ENCODE measurements at regions not wholly inside any gene's neighbourhood (a gene's known extent, or its start where the extent isn't known, plus 50 kb on each side); places are given as distances from the start of the nearest gene placed in this dataset.

GRCh38 chr1:192066202-192066601, 92.1 kb upstream of the RGS18 start:
- Histone ChIP-seq H3K9me3 (no peaks in the 10 kb centered on the region), H3K36me3 (no peaks in the 10 kb centered on the region), H3K4me1 (no peaks in the 10 kb centered on the region), H3K27ac (no peak overlapping the region), H3K27me3 (replicated peaks in 1 of 7) (no peaks in the 10 kb centered on the region), H3K4me3 (no peak overlapping the region)
- WGBS, 5 donors, result 66 to 83% (median 77%) methylated on average over 4 of the region's 4 CpGs
- intact Hi-C loops (cut with DNase I; ENCODE audit: low total_unique reads), result no loop called here
- no peak for DNase-seq
- TF ChIP-seq CTCF (IDR thresholded peaks at IDR 0.05 in 8 of 11, conservative IDR thresholded peaks at IDR 0.05 in 3 of 11), result no peak
- no peak for TF ChIP-seq POLR2A (IDR thresholded peaks at IDR 0.05)
- TF ChIP-seq POLR2AphosphoS5 (IDR thresholded peaks at IDR 0.05), result no peak

GRCh38 chr1:192067360-192067759, 90.9 kb upstream of the RGS18 start:
- DNase-seq, result no peak
- Histone ChIP-seq H3K4me3 (no peak overlapping the region), H3K36me3 (no peaks in the 10 kb centered on the region), H3K27ac (no peak overlapping the region), H3K9me3 (no peaks in the 10 kb centered on the region), H3K4me1 (no peaks in the 10 kb centered on the region), H3K27me3 (replicated peaks in 1 of 7) (no peaks in the 10 kb centered on the region)
- intact Hi-C loops (cut with DNase I; ENCODE audit: low total_unique reads), result no loop called here
- 57 to 69% (median 62%) methylated on average over 3 of the region's 3 CpGs for WGBS, 5 donors
- TF ChIP-seq POLR2AphosphoS5 (IDR thresholded peaks at IDR 0.05) (no peak), POLR2A (IDR thresholded peaks at IDR 0.05) (no peak), CTCF (IDR thresholded peaks at IDR 0.05 in 8 of 11, conservative IDR thresholded peaks at IDR 0.05 in 3 of 11) (no peak)

- H3K4me1 ChIP-seq, result no peaks in the 10 kb centered on the region
- no peak overlapping the region for H3K4me3 ChIP-seq
- intact Hi-C loops (cut with DNase I; ENCODE audit: low total_unique reads), result no loop called here
- no peak overlapping the region for H3K27ac ChIP-seq
- H3K27me3 ChIP-seq (replicated peaks in 1 of 7), result no peaks in the 10 kb centered on the region
- TF ChIP-seq POLR2AphosphoS5 (IDR thresholded peaks at IDR 0.05) (no peak), CTCF (IDR thresholded peaks at IDR 0.05 in 8 of 11, conservative IDR thresholded peaks at IDR 0.05 in 3 of 11) (no peak)
- 81 to 86% (median 81%) methylated on average over 2 of the region's 2 CpGs for WGBS, 5 donors
- no peaks in the 10 kb centered on the region for H3K9me3 ChIP-seq
- no peak for DNase-seq
- H3K36me3 ChIP-seq, result no peaks in the 10 kb centered on the region
These were observed 88.0 kb upstream of the RGS18 start for GRCh38 chr1:192070213-192070612.

GRCh38 chr1:192080684-192081083, 77.6 kb upstream of the RGS18 start:
- no peaks in the 10 kb centered on the region for H3K9me3 ChIP-seq
- no peak for DNase-seq
- TF ChIP-seq CTCF (IDR thresholded peaks at IDR 0.05 in 8 of 11, conservative IDR thresholded peaks at IDR 0.05 in 3 of 11) (no peak), POLR2A (IDR thresholded peaks at IDR 0.05) (no peak), POLR2AphosphoS5 (IDR thresholded peaks at IDR 0.05) (no peak)
- no peaks in the 10 kb centered on the region for H3K27me3 ChIP-seq (replicated peaks in 1 of 7)
- H3K36me3 ChIP-seq, result no peaks in the 10 kb centered on the region
- no peak overlapping the region for H3K4me3 ChIP-seq
- H3K27ac ChIP-seq, result no peak overlapping the region
- intact Hi-C loops (cut with DNase I; ENCODE audit: low total_unique reads), result no loop called here
- no peaks in the 10 kb centered on the region for H3K4me1 ChIP-seq
- WGBS, 5 donors, result 73 to 89% (median 84%) methylated on average over 2 of the region's 2 CpGs
